ENCODE measurements at regions not wholly inside any gene's neighbourhood (a gene's known extent, or its start where the extent isn't known, plus 50 kb on each side); places are given as distances from the start of the nearest gene placed in this dataset.

DNA sequence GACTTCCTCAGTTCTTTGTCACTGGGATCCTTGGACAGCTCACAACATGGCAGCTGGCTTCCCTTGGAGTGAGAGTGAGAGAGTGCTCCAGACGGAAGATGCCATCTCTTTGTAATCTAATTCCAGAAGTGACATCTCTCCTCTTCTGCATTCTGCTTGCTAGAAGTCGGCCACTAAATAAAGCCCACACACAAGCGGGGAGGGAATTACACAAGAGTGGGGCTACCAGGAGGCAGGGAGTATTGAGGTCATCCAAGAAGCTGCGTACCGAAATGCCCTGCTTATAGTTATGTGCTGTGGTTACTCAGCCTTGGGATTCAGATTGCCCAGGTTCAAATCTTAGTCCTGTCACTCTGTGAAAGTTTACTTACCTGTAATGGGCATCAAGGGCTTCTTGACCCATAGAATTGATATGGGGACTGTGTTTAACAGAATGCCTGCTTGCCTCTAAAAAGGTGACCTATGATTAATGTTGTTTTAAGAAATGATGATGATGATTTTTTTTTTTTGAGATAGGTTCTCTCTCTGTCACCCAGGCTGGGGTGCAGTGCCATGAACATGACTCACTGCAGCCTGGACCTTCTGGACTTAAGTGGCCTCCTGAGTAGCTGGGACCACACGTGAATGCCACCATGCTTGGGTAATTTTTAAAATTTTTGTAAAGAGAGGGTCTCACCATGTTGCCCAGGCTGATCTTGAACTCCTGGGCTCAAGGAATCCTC is 120.9 kb upstream of the HS3ST2 start:
- no peaks in the 10 kb centered on the region for H3K27me3 ChIP-seq (ENCODE audit: insufficient read depth, low read length)
- H3K4me2 ChIP-seq (ENCODE audit: insufficient read depth, insufficient read length, low read length) = no peak overlapping the region
- WGBS (ENCODE audit: extremely low coverage, insufficient read length, low lambda C conversion rate) = no CpG with 5 or more reads among the region's 6 CpGs
- no peak overlapping the region for H2BK120ac ChIP-seq (ENCODE audit: low read depth, low read length, poor library complexity, severe bottlenecking)
- H3K4me1 ChIP-seq (ENCODE audit: insufficient read depth, low read length) = no peaks in the 10 kb centered on the region
- Mint-ChIP-seq H3K9me3 (no peaks in the 10 kb centered on the region), H3K4me1 (no peaks in the 10 kb centered on the region), H3K27me3 (ENCODE audit: low read depth) (no peaks in the 10 kb centered on the region), H3K27ac (no peak overlapping the region), H3K36me3 (ENCODE audit: insufficient read depth in 1 of 3, low read depth in 3 of 3) (no peaks in the 10 kb centered on the region), H3K4me3 (no peak overlapping the region)
- H2BK5ac ChIP-seq (ENCODE audit: insufficient read length, low read length) = no peak overlapping the region
- TF ChIP-seq, protein P1, sequence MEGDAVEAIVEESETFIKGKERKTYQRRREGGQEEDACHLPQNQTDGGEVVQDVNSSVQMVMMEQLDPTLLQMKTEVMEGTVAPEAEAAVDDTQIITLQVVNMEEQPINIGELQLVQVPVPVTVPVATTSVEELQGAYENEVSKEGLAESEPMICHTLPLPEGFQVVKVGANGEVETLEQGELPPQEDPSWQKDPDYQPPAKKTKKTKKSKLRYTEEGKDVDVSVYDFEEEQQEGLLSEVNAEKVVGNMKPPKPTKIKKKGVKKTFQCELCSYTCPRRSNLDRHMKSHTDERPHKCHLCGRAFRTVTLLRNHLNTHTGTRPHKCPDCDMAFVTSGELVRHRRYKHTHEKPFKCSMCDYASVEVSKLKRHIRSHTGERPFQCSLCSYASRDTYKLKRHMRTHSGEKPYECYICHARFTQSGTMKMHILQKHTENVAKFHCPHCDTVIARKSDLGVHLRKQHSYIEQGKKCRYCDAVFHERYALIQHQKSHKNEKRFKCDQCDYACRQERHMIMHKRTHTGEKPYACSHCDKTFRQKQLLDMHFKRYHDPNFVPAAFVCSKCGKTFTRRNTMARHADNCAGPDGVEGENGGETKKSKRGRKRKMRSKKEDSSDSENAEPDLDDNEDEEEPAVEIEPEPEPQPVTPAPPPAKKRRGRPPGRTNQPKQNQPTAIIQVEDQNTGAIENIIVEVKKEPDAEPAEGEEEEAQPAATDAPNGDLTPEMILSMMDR (conservative IDR thresholded peaks at IDR 0.05) = no peak
- no peak overlapping the region for H3K4ac ChIP-seq (ENCODE audit: low read depth, low read length)
- H3K9me3 ChIP-seq (ENCODE audit: control insufficient read depth, low read depth, low read length) = no peaks in the 10 kb centered on the region
- no peak for DNase-seq
- H3K9ac ChIP-seq (ENCODE audit: extremely low read depth, insufficient read length, low read length) = no peak overlapping the region
- H3K79me1 ChIP-seq (ENCODE audit: insufficient read depth, low read depth, low read length, poor library complexity, severe bottlenecking) = no peaks in the 10 kb centered on the region
- no peak overlapping the region for H2BK12ac ChIP-seq (ENCODE audit: insufficient read length, low read depth, low read length)
- no peak overlapping the region for H2AFZ ChIP-seq (ENCODE audit: low read length)
- H3K56ac ChIP-seq (ENCODE audit: insufficient read length, low read depth, low read length) = no peak overlapping the region
- no peak overlapping the region for H2AK5ac ChIP-seq (ENCODE audit: insufficient read length, low read length)
- no peak overlapping the region for H3K23ac ChIP-seq (ENCODE audit: insufficient read length, low read depth, low read length)
- H3K23me2 ChIP-seq (ENCODE audit: insufficient read length, low read depth, low read length, poor library complexity, severe bottlenecking) = no peaks in the 10 kb centered on the region
- no peak overlapping the region for H3K18ac ChIP-seq (ENCODE audit: insufficient read length, low read depth, low read length)
- H4K8ac ChIP-seq (replicated peaks; ENCODE audit: insufficient read length, low read depth, low read length) = no peak overlapping the region
- H4K20me1 ChIP-seq (ENCODE audit: control insufficient read depth, insufficient read depth, insufficient read length) = no peaks in the 10 kb centered on the region
- H3K14ac ChIP-seq (ENCODE audit: insufficient read depth, low read length) = no peak overlapping the region; the same call in 1 of the 2 replicates
- H3K79me2 ChIP-seq (ENCODE audit: insufficient read depth, low read length) = no peaks in the 10 kb centered on the region
- no peak overlapping the region for H4K5ac ChIP-seq (ENCODE audit: insufficient read length, low read depth, low read length)
- no peak overlapping the region for H2BK15ac ChIP-seq (ENCODE audit: low read depth, low read length)
- H3K27ac ChIP-seq (ENCODE audit: insufficient read length, low read depth, low read length) = no peak overlapping the region
- H2BK20ac ChIP-seq (ENCODE audit: low read depth, low read length, poor library complexity, severe bottlenecking) = no peak overlapping the region
- H4K91ac ChIP-seq (ENCODE audit: insufficient read length, low read depth, low read length) = no peak overlapping the region
- H3T11ph ChIP-seq (ENCODE audit: low read length) = no peak overlapping the region
